ENCODE measurements at regions not wholly inside any gene's neighbourhood (a gene's known extent, or its start where the extent isn't known, plus 50 kb on each side); places are given as distances from the start of the nearest gene placed in this dataset.

DNA sequence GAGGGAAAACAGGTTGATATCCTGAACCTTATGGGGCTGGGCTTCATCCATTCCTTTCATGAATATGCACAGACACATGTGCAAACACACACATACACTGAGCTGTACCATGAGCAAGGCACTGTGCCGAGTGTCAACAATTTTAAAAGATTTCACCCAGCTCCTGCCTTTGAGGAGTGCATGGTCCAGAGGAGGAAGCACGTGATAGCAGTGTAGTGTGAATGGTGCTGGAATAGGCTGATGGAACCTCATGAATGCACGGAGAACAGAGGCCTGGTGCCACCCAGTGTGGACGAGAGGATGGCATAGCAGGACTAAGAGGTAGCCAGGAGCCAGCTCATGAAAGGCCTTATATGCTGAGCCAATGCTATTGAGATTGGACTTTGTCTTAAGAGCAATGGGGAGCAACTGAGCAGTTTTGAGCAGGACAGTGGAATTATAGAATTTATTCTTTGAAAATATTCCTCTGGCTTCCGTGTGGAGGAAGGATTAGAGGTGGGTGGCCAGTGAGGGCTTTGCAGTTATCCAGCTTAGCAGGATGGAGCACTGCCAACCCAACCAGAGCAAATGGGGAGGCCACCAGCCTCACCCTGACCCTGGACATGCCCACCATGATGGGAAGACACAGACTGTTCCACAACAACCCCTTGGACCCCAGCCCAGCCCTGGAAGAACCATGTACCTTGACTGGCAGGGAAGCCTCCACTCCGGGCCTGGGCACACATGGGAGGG, 84.4 kb downstream of the UNC5CL start:
- TF ChIP-seq, protein P1, sequence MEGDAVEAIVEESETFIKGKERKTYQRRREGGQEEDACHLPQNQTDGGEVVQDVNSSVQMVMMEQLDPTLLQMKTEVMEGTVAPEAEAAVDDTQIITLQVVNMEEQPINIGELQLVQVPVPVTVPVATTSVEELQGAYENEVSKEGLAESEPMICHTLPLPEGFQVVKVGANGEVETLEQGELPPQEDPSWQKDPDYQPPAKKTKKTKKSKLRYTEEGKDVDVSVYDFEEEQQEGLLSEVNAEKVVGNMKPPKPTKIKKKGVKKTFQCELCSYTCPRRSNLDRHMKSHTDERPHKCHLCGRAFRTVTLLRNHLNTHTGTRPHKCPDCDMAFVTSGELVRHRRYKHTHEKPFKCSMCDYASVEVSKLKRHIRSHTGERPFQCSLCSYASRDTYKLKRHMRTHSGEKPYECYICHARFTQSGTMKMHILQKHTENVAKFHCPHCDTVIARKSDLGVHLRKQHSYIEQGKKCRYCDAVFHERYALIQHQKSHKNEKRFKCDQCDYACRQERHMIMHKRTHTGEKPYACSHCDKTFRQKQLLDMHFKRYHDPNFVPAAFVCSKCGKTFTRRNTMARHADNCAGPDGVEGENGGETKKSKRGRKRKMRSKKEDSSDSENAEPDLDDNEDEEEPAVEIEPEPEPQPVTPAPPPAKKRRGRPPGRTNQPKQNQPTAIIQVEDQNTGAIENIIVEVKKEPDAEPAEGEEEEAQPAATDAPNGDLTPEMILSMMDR (IDR thresholded peaks at IDR 0.05): no peak

GRCh38 chr6:40953486-40953885, 85.5 kb downstream of the UNC5CL start:
- TF ChIP-seq, protein P1 (IDR thresholded peaks at IDR 0.05): no peak

- TF ChIP-seq, protein P1 (IDR thresholded peaks at IDR 0.05): no peak
These were observed 87.9 kb downstream of the UNC5CL start for GRCh38 chr6:40950986-40951698.

DNA sequence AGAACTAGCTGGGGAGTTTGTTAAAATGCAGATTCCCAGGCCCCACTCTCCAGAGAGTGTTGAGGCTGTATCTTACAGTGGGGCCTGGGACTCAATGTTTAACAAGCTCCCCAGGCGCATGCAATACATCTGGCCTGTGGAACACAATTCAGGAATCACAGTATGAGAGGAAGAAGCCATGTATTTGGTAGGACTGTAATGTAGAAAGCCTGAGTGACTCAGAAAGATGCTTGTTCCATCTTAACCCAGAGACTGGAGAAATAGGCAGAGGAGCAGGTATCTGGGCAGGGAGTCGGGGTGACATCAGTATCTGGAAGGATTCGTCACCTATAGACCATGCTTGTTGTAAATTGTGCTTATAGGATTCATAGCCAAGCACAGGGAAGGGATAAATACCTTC, 90.5 kb downstream of the UNC5CL start:
- TF ChIP-seq, protein P1 (IDR thresholded peaks at IDR 0.05): no peak

- TF ChIP-seq, protein P1 (IDR thresholded peaks at IDR 0.05): no peak
These were observed 91.0 kb downstream of the UNC5CL start for GRCh38 chr6:40947876-40948526.

DNA sequence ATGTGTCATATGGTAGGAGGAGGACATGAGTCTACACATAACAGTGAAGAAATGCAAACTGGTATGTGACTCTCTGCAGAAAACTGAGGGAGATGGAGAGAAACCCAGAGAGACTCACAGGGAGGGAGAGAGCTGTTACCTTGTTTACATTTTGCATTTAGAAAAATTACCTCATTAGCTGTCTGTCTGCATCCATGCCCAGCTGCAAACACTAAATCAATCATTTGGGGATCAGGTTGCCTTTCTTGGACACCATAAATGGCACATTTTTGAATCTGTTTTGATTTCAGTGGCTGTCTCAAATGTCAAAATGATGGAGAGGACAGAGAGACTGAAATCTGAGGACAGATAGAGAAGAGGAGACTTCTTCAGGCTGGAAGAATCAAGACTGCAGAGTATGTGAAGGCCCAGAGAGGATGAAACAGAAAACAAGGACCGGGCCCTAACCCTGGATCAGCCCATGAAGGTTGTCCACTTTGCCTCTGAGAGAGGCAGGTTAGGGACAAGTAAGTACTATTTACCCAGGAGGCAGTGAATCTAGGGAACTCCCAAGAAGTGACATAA, 92.2 kb downstream of the UNC5CL start:
- TF ChIP-seq, protein P1 (IDR thresholded peaks at IDR 0.05): no peak

- TF ChIP-seq, protein P1 (IDR thresholded peaks at IDR 0.05): no peak
These were observed 101.5 kb downstream of the UNC5CL start for GRCh38 chr6:40937491-40937890.
